H1 (cell line): ENCODE measurements at regions not wholly inside any gene's neighbourhood (a gene's known extent, or its start where the extent isn't known, plus 50 kb on each side); places are given as distances from the start of the nearest gene placed in this dataset.

Experiments used
- KDM5A ChIP-seq: fragments of 200-600 bp; IDR thresholded peaks from 2 replicates; pipeline ENCODE4 v1.7.1; 2012; ENCODE audit warnings: mild to moderate bottlenecking, low read length, inconsistent platforms, mixed read lengths
- POU5F1 ChIP-seq: IDR thresholded peaks from 2 replicates; pipeline ENCODE4 v1.6.1; 2011; ENCODE audit warnings: low read depth, mild to moderate bottlenecking, low read length, moderate library complexity
- RFX5 ChIP-seq: IDR thresholded peaks from 2 replicates; pipeline ENCODE4 v1.6.1; 2011; ENCODE audit warnings: low read depth, low read length, improper control_type of control experiment, borderline replicate concordance
- SAP30 ChIP-seq: fragments of 300-600 bp; sonication (generic); IDR thresholded peaks from 2 replicates; pipeline ENCODE4 v1.7.1; 2012; ENCODE audit warnings: low read length, moderate library complexity, mild to moderate bottlenecking, inconsistent platforms; ENCODE audit not compliant: insufficient read depth, insufficient replicate concordance

DNA sequence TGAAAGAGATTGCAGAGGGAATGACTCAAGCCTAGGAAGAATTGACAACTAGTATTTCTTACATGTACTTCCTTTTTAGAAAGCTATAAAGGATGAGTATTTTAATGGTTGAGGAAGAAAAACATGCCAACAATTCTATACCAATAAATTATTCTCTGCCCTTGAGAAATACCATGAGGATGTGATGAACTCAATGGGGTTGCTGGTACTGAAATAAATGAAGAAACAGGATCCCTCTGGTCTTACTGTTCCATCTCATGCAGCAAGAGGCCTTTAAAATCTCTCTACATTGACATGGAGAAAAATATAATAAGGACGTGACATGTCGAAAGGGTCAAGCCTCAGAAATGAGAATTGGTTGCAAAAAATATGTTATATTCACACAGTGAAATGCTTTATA is 477.3 kb downstream of the GABRG2 start (continued):
- no peak for TF ChIP-seq KDM5A
- no peak for TF ChIP-seq SAP30
- no peak for TF ChIP-seq POU5F1
- TF ChIP-seq RFX5, result no peak
- TF ChIP-seq, all 59 proteins: peak for 0
